Activated naive CD4-positive, alpha-beta T cell treated with anti-CD3 and anti-CD28 coated beads for 36 hours (primary cell): ENCODE measurements at regions not wholly inside any gene's neighbourhood (a gene's known extent, or its start where the extent isn't known, plus 50 kb on each side); places are given as distances from the start of the nearest gene placed in this dataset.

Experiments used
- CTCF ChIA-PET: fragments of 350-600 bp; sonication (Branson Sonifier 250); formaldehyde crosslinking; loops from one replicate; lab custom pipeline; 2021; ENCODE audit warnings: antibody characterized with exemption; lab: Charles Lee
- DNase-seq: peaks from one replicate; pipeline ENCODE4 v3.0.0-alpha.2; 2020
- H3K27ac Mint-ChIP-seq: one replicate; pipeline ENCODE4 v1.8.0; 2021; ENCODE audit warnings: mild to moderate bottlenecking, mixed read lengths
- H3K27me3 Mint-ChIP-seq: one replicate; pipeline ENCODE4 v1.8.0; 2021; ENCODE audit warnings: low read depth, mixed read lengths
- H3K36me3 Mint-ChIP-seq: one replicate; pipeline ENCODE4 v1.8.0; 2021; ENCODE audit warnings: low read depth, mixed read lengths
- H3K4me1 Mint-ChIP-seq: one replicate; pipeline ENCODE4 v1.8.0; 2021; ENCODE audit warnings: low read depth, mixed read lengths
- H3K4me3 Mint-ChIP-seq: one replicate; pipeline ENCODE4 v1.8.0; 2021; ENCODE audit warnings: mild to moderate bottlenecking, moderate library complexity, mixed read lengths
- H3K9me3 Mint-ChIP-seq: one replicate; pipeline ENCODE4 v1.8.0; 2021; ENCODE audit warnings: mixed read lengths
- intact Hi-C: fragments of 100-400 bp; cut with micrococcal nuclease; formaldehyde crosslinking; loops from one replicate; pipeline ENCODE4 v1.15.1; 2023

GRCh38 chr2:177072090-177072489 is 140.5 kb upstream of the HNRNPA3 start:
- Mint-ChIP-seq H3K36me3 (no peaks in the 10 kb centered on the region), H3K9me3 (no peaks in the 10 kb centered on the region), H3K27ac (no peak overlapping the region), H3K4me3 (no peak overlapping the region), H3K4me1 (no peaks in the 10 kb centered on the region), H3K27me3 (peaks cover 16% of the 10 kb centered on the region)
- no peak for DNase-seq
- intact Hi-C loops, result no loop called here
- CTCF ChIA-PET, result no interaction called here

- Mint-ChIP-seq H3K27me3 (peaks cover 14% of the 10 kb centered on the region), H3K36me3 (no peaks in the 10 kb centered on the region), H3K4me3 (no peak overlapping the region), H3K9me3 (no peaks in the 10 kb centered on the region), H3K27ac (no peak overlapping the region), H3K4me1 (no peaks in the 10 kb centered on the region)
- CTCF ChIA-PET, result no interaction called here
- intact Hi-C loops, result no loop called here
- DNase-seq, result no peak
Measured at GRCh38 chr2:177073611-177074010, 139.0 kb upstream of the HNRNPA3 start.

GRCh38 chr2:177074099-177074710 is 138.4 kb upstream of the HNRNPA3 start:
- H3K4me1 Mint-ChIP-seq, result no peaks in the 10 kb centered on the region
- H3K9me3 Mint-ChIP-seq, result no peaks in the 10 kb centered on the region
- peaks cover 12% of the 10 kb centered on the region for H3K27me3 Mint-ChIP-seq
- intact Hi-C loops, result no loop called here
- no peak for DNase-seq
- no peaks in the 10 kb centered on the region for H3K36me3 Mint-ChIP-seq
- no peak overlapping the region for H3K4me3 Mint-ChIP-seq
- H3K27ac Mint-ChIP-seq, result no peak overlapping the region
- CTCF ChIA-PET, result no interaction called here

GRCh38 chr2:177075254-177075653 is 137.3 kb upstream of the HNRNPA3 start:
- H3K27me3 Mint-ChIP-seq, result peaks cover 13% of the 10 kb centered on the region
- H3K4me1 Mint-ChIP-seq, result no peaks in the 10 kb centered on the region
- DNase-seq, result no peak
- no peak overlapping the region for H3K4me3 Mint-ChIP-seq
- H3K9me3 Mint-ChIP-seq, result no peaks in the 10 kb centered on the region
- intact Hi-C loops, result no loop called here
- no peak overlapping the region for H3K27ac Mint-ChIP-seq
- CTCF ChIA-PET, result interaction anchor here (0.6 kb wide), 1 partner anchor 639 kb away, joined by 3 read pairs; no protein-coding TSS in a partner anchor
- no peaks in the 10 kb centered on the region for H3K36me3 Mint-ChIP-seq

GRCh38 chr2:177076636-177077179 is 135.9 kb upstream of the HNRNPA3 start:
- intact Hi-C loops, result no loop called here
- no peak overlapping the region for H3K27ac Mint-ChIP-seq
- no peak for DNase-seq
- CTCF ChIA-PET, result no interaction called here
- no peaks in the 10 kb centered on the region for H3K36me3 Mint-ChIP-seq
- no peaks in the 10 kb centered on the region for H3K4me1 Mint-ChIP-seq
- no peak overlapping the region for H3K4me3 Mint-ChIP-seq
- H3K27me3 Mint-ChIP-seq, result peaks cover 12% of the 10 kb centered on the region
- no peaks in the 10 kb centered on the region for H3K9me3 Mint-ChIP-seq

- intact Hi-C loops, result no loop called here
- DNase-seq, result no peak
- Mint-ChIP-seq H3K4me1 (no peaks in the 10 kb centered on the region), H3K4me3 (no peak overlapping the region), H3K27ac (no peak overlapping the region), H3K27me3 (peaks cover 12% of the 10 kb centered on the region), H3K36me3 (no peaks in the 10 kb centered on the region), H3K9me3 (no peaks in the 10 kb centered on the region)
- CTCF ChIA-PET, result interaction anchor here (0.8 kb wide), 1 partner anchor 8 kb away, joined by 3 read pairs; no protein-coding TSS in a partner anchor
Measured at GRCh38 chr2:177077778-177078177, 134.8 kb upstream of the HNRNPA3 start.

GRCh38 chr2:177078416-177078815 is 134.2 kb upstream of the HNRNPA3 start:
- CTCF ChIA-PET, result no interaction called here
- Mint-ChIP-seq H3K27ac (no peak overlapping the region), H3K4me1 (no peaks in the 10 kb centered on the region), H3K36me3 (no peaks in the 10 kb centered on the region), H3K9me3 (no peaks in the 10 kb centered on the region), H3K27me3 (peaks cover 12% of the 10 kb centered on the region), H3K4me3 (no peak overlapping the region)
- intact Hi-C loops, result no loop called here
- DNase-seq, result no peak

- Mint-ChIP-seq H3K27me3 (peaks cover 12% of the 10 kb centered on the region), H3K27ac (no peak overlapping the region), H3K36me3 (no peaks in the 10 kb centered on the region), H3K9me3 (no peaks in the 10 kb centered on the region), H3K4me1 (no peaks in the 10 kb centered on the region), H3K4me3 (no peak overlapping the region)
- intact Hi-C loops, result no loop called here
- CTCF ChIA-PET, result no interaction called here
- DNase-seq, result no peak
Measured at GRCh38 chr2:177078855-177079254, 133.7 kb upstream of the HNRNPA3 start.

- Mint-ChIP-seq H3K9me3 (no peaks in the 10 kb centered on the region), H3K27me3 (peaks cover 10% of the 10 kb centered on the region), H3K4me3 (no peak overlapping the region), H3K27ac (no peak overlapping the region), H3K4me1 (no peaks in the 10 kb centered on the region), H3K36me3 (no peaks in the 10 kb centered on the region)
- CTCF ChIA-PET, result no interaction called here
- intact Hi-C loops, result no loop called here
- no peak for DNase-seq
Measured at GRCh38 chr2:177080746-177081284, 131.8 kb upstream of the HNRNPA3 start.

- H3K4me3 Mint-ChIP-seq, result no peak overlapping the region
- intact Hi-C loops, result no loop called here
- no peak overlapping the region for H3K27ac Mint-ChIP-seq
- no peaks in the 10 kb centered on the region for H3K4me1 Mint-ChIP-seq
- no peaks in the 10 kb centered on the region for H3K9me3 Mint-ChIP-seq
- H3K27me3 Mint-ChIP-seq, result peaks cover 7% of the 10 kb centered on the region
- no peak for DNase-seq
- no peaks in the 10 kb centered on the region for H3K36me3 Mint-ChIP-seq
- CTCF ChIA-PET, result no interaction called here
Measured at GRCh38 chr2:177084607-177085006, 128.0 kb upstream of the HNRNPA3 start.

- Mint-ChIP-seq H3K27me3 (peaks cover 2% of the 10 kb centered on the region), H3K9me3 (no peaks in the 10 kb centered on the region), H3K4me3 (no peak overlapping the region), H3K27ac (no peak overlapping the region), H3K36me3 (no peaks in the 10 kb centered on the region), H3K4me1 (no peaks in the 10 kb centered on the region)
- intact Hi-C loops, result no loop called here
- CTCF ChIA-PET, result no interaction called here
- DNase-seq, result no peak
Measured at GRCh38 chr2:177088529-177088928, 124.1 kb upstream of the HNRNPA3 start.

GRCh38 chr2:177090967-177091366 is 121.6 kb upstream of the HNRNPA3 start:
- H3K4me1 Mint-ChIP-seq, result no peaks in the 10 kb centered on the region
- no peak overlapping the region for H3K4me3 Mint-ChIP-seq
- no peaks in the 10 kb centered on the region for H3K9me3 Mint-ChIP-seq
- no peak overlapping the region for H3K27ac Mint-ChIP-seq
- intact Hi-C loops, result no loop called here
- no peak for DNase-seq
- H3K36me3 Mint-ChIP-seq, result no peaks in the 10 kb centered on the region
- H3K27me3 Mint-ChIP-seq, result peaks cover 4% of the 10 kb centered on the region
- CTCF ChIA-PET, result interaction anchor here (1.4 kb wide), 1 partner anchor 57 kb away, joined by 5 read pairs; no protein-coding TSS in a partner anchor

- Mint-ChIP-seq H3K27me3 (peaks cover 5% of the 10 kb centered on the region), H3K9me3 (no peaks in the 10 kb centered on the region), H3K36me3 (no peaks in the 10 kb centered on the region), H3K4me3 (no peak overlapping the region), H3K27ac (no peak overlapping the region), H3K4me1 (no peaks in the 10 kb centered on the region)
- intact Hi-C loops, result no loop called here
- DNase-seq, result no peak
- CTCF ChIA-PET, result no interaction called here
Measured at GRCh38 chr2:177093371-177093770, 119.2 kb upstream of the HNRNPA3 start.
